GM19395 (cell line): ENCODE measurements at regions not wholly inside any gene's neighbourhood (a gene's known extent, or its start where the extent isn't known, plus 50 kb on each side); places are given as distances from the start of the nearest gene placed in this dataset.
"Not testable (repeated sequence)": the region's sequence is repeated elsewhere in the genome, so short reads cannot be mapped to it uniquely, and the experiment has no call there.

Experiments
- ATAC-seq: cut with Tn5 transposase; IDR thresholded peaks from one replicate; pipeline ENCODE4 v1.9.1; 2021; ENCODE audit warnings: mild to moderate bottlenecking, moderate library complexity; ENCODE audit not compliant: unreplicated experiment

DNA sequence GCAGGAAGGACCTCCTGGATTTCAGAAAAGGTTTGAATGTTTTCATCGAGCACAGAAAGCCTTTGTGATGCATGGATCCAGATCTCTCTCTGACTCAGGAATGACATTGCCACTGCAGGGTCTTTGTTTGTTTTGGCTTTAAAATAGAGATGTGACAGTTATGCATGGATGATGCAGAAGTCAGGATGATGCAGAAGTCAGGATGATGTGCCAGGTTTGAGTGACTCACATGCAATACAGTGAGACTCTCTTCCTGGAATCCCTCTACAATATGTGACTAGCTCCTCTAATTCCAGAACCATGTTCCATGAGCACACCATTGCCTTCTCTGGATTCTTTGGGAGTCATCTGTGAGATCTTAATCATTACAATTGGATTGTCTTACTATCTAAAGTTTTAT is 177.9 kb upstream of the RAB6C start:
- ATAC-seq: no peak

DNA sequence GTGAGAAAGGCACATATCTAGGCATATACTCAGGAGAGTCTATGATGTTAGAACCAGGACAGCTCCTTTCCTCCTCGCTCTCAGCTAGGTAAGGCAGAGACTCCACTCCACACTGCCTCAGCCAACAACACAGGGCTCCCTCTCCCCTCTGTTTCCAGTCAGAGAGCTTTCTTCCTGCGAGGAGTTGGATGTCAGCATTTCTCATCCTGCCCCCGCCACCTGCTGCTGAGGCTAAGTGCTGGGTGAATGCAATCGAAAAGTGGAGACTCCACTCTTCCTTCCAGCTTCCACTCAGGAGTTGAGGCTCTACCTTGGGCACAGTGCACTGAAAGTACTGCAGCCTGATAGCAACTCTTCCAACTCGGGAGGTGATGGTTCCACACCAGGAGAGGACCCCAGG is 177.2 kb upstream of the RAB6C start:
- no peak for ATAC-seq

- ATAC-seq: no peak
Observed at GRCh38 chr2:129803032-129803431, 176.4 kb upstream of the RAB6C start.

DNA sequence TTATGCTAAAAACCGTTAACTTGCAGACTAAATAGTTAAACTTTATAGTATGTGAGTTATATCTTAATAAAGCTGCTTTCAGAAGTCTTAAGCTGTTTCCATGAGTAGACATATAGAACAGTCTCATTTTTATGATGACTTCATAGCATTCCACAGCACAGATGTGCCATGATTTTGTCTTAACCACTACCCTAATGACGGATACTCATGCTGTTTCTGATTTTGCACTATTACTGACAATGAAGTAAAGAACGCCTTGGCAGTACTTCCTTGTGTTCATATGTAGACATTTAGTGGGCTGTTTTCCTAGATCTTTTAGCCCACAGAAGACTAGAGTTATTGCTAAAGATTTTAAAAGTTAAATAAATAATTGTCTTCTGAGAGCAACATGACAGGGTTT is 175.6 kb upstream of the RAB6C start:
- ATAC-seq: no peak

DNA sequence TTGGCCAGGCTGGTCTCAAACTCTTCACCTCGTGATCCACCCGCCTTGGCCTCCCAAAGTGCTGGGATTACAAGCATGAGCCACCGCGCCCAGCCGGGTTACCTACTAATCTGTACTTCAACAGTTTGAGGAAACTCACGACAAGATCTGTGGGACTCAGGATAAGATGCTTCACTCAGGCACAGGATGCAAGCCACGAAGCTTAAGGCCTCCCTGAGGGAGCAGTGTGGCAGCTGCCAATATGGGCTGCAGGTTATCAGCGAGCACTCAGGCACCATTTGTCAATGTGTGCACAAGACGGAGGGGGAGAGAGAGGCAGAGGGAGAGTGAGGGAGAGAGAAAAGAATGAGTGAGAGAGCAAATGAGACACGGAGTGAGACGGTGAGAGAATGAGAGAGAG is 173.6 kb upstream of the RAB6C start:
- no peak for ATAC-seq

DNA sequence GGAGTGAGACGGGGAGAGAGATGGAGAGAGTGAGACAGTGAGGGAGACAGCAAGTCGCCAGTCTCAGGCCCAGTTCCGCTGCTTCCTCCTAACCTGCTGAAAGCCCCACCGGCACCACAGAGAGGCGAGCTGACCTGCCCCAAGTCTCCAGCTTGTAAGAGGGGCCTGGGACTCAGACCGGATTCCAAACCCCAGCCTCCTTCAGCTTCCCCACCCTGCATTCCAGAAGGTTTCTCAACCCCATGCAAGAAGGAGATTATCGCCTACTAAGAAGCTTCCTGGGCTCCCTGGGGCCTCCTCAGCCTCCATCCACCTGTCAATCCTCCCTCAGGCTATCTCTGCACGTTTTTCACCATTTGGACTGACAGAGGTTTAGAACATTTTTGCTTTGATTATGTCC is 173.1 kb upstream of the RAB6C start:
- no peak for ATAC-seq

DNA sequence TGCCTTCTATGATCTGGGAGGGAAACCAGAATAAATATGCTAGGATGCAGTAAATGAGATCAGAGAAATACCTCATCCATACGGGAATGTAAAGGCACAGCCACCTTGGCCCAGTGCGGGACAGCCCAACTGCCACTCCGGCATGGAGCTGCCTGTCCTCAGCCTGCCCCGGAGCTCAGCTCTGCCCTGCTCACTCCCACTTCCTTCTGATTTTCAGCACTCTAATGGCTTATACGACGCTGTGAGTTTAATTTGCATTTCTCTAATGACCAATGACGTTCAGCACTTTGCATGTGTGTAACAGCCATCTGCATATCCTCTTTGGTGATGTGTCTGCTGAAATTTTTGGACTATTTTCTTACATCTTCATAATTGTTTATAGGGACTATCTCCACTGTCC is 172.5 kb upstream of the RAB6C start:
- no peak for ATAC-seq

GRCh38 chr2:129807642-129808338 is 171.7 kb upstream of the RAB6C start:
- not testable (repeated sequence) for ATAC-seq

DNA sequence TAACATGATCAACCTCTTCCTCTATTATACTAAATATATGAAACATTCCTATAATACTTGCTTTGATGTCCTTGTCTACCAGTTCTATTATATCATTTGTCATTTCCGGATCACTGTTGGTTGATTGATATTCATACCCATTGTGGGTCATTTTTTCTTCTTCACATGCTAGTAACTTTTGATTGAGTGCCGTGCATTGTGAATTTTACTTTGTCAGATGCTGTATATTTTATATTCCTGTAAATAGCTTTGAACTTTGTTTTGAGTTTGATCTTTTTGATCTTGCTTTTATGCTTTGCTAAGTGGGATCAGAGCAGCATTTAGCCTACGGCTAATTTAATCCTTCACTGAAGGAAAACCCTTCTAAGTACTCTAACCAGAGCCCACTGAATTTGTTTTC is 168.9 kb upstream of the RAB6C start:
- ATAC-seq: no peak

GRCh38 chr2:129812071-129812470 is 167.4 kb upstream of the RAB6C start:
- peak; percentile 66 for ATAC-seq

DNA sequence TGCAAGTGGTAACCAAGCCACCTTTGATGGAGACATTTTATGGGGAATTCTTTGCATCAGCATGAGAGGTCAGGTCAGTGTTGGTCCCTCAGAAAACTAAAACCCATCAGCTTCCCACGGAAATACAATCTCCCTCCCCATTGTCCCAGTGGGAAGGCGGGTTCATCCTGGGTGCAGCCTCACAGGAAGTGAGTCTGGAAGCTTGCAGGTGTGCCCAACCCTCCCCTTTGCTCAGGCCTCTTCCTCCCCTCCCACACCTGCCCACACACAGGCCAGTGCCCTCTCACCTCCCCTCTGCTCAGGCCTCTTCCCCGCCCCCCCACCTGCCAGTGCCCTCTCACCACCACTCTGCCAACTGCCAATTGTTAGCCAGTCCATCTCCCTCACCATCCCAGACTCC is 166.8 kb upstream of the RAB6C start:
- no peak for ATAC-seq

DNA sequence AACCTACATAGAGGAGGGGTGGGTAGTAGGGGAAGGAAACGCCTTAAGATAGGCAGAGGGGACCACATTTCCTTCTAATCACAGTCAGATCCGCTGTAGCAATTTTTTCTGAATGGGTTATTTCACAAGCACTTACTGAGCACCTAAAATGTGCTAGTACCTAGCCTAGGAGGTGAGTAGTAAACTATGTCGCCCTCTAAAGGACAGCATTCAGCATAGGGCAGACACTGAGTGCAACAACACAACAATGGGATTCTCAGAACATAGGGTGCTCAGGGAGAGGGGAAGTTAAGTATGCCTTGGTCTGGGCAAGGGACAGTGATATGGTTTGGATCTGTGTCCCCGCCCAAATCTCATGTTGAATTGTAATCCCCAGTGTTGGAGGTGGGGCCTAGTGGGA is 166.1 kb upstream of the RAB6C start:
- ATAC-seq: no peak

DNA sequence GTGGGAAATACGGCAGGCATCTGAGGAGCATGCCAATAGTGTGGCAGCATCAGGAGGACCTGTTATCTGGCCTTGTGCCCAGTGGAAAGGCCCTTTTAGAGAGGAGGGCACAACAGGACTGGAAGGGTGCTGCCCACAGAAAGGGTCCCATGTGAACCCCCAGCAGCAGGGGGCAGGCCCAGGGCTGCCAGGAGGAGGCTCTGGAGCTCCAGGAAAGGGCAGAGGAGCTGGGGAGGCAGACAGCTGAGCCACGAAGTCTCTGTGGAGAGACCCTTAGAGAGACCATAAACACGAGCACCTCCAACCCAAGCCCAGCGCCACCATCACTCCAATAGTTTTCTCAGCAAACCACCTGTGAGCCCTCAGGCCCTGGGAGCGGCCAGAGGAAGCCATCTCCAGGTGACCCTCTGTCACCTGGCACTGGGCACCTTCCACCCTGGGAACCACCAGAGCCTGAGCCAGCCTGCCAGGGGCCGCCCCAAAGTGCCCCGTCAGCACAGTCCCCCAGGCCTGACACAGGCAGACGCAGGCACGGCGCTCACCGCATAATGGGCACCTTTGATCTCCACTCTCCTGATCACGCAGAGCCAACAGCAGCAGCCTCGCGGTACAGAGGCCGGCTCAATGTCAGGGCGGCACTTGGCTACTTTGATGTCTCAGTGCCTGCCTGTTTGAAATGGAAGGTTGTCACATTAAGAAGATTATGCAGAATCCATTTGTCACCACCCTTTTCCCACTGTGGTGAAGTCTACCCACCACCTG is 162.5 kb upstream of the RAB6C start:
- ATAC-seq: no peak

GRCh38 chr2:129819855-129820254 is 159.6 kb upstream of the RAB6C start:
- no peak for ATAC-seq

GRCh38 chr2:129820908-129821307 is 158.6 kb upstream of the RAB6C start:
- no peak for ATAC-seq

- ATAC-seq: no peak
Observed at GRCh38 chr2:129821445-129821844, 158.0 kb upstream of the RAB6C start.

- no peak for ATAC-seq
Observed at GRCh38 chr2:129823044-129823443, 156.4 kb upstream of the RAB6C start.

DNA sequence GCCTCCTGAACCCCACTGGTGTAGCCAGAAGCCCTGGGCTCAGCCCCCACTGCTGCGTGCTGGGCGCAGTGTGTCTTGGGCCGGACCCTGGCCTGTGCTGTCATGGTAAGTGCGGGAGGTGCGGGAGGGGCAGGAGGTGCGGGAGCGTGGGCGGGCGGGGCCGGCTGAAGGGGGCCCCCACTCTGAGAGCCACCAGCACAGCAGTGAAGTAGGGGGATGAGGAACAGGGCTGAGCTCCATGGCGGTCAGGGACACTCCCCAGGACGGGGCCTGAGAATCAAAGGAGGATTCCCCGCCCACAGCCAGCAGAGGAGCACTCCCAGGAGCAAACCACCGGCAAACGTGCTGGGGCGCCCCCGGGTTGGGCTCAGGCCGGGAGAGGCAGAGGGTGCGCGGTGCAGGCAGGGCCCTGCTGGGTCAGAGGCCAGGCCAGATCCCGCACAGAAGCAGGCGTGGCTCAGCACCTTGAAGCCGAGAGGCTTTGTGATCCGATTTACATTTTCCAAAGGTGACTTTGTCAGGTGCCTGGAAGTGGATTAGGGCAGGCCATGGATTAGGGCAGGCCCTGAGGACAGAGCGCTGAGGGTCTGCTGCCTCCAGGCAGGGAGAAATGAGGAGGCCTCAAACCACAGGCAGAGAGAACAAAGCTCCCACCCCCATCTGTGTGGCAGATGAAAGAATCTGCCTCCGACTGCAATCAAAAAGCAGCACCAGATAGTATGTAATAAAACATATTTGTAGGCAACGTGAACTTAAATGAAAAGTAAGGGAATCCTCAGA is 152.0 kb upstream of the RAB6C start:
- ATAC-seq: no peak

DNA sequence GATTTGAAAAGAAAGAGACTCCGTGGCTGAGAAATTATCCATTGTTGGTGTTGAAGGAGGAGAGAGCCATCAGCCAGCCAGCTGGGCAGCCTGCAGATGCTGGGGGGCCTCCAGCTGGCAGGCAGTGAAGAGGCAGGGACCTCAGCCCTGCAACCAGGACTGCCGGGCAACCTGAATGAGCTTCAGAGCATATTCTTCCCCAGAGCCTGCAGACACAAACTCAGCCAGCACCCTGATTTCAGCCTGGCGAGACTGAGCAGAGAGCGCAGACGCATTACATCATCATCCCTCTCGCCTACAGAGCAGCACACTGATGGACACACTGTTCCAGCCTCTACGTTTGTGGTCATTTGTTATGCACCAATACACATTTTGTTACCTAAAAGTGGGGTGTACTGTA is 150.7 kb upstream of the RAB6C start:
- no peak for ATAC-seq

- no peak for ATAC-seq
Observed at GRCh38 chr2:129829588-129829987, 149.9 kb upstream of the RAB6C start.

- ATAC-seq: no peak
Observed at GRCh38 chr2:129831018-129831417, 148.4 kb upstream of the RAB6C start.

GRCh38 chr2:129833465-129833864 is 146.0 kb upstream of the RAB6C start:
- not testable (repeated sequence) for ATAC-seq
